Heart left ventricle (tissue), 13 donors: ENCODE measurements at regions not wholly inside any gene's neighbourhood (a gene's known extent, or its start where the extent isn't known, plus 50 kb on each side); places are given as distances from the start of the nearest gene placed in this dataset.

Source experiments
- POLR2A ChIP-seq, 2 donors: fragments of 450-650 bp; IDR thresholded peaks; one replicate each; pipeline ENCODE4 v1.6.1; 2017; ENCODE audit warnings: antibody characterized with exemption in 2 of 2, mild to moderate bottlenecking in 2 of 2, moderate library complexity in 2 of 2
- TF ChIP-seq, protein P1 (sequence below), 12 donors: fragments of 200-600 bp; sonication (generic) in 4 of 12; IDR thresholded peaks; one replicate each; pipeline versions ENCODE4 v1.5.0 to v1.8.0; 2018 to 2022; ENCODE audit warnings: antibody characterized with exemption in 12 of 12, mild to moderate bottlenecking in 5 of 12
- donor health status: ischemic (EF 13 %, LVEDD 7.1; RV severe dilation, severe dysfunction).
- donor health status: DM: no; HTN: yes; CAD: no.
- donor health status: DM: no; HTN: no; CAD: no.
- donor health status: ischemic (EF 25% LVEDD 6.9; RV normal size, moderate dysfunction).
- donor health status: ischemic (EF 25% LVEDD 5.7; RV mildly dilated, moderate dysfunction).
- donor health status: ischemic (EF 35%, LVEDD 5.7; RV mildly dilated, moderate dysfunction).
- donor health status: nonischemic (EF 11% LVEDD 7.7; RV severe dilation, severe dysfunction).
- donor health status: DM: yes; HTN: yes; CAD: no.
- donor health status: PGD.
- donor health status: ischemic (EF 29% LVEDD 5.4; RV normal size, mild dysfunction).
- donor health status: nonischemic (EF 23%, LVEDD 6.1; RV moderate dilation, normal function).

DNA sequence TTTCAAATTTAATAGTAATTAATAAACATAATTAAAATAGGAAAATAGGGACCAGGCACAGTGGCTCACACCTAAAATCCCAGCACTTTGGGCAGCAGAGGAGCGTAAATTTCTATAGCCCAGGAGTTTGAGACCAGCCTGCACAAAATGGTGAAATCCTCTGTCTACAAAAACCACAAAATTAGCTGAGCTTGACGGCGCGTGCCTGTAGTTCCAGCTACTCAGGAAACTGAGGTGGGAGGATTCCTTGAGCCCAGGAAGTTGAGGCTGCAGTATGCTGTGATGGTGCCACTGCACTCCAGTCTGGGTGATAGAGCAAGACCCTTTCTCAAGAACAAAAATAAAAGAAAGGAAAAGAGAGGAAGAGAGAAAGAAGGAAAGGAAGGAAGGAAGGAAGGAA, 1387.0 kb upstream of the ADGRB3 start:
- TF ChIP-seq, protein P1, sequence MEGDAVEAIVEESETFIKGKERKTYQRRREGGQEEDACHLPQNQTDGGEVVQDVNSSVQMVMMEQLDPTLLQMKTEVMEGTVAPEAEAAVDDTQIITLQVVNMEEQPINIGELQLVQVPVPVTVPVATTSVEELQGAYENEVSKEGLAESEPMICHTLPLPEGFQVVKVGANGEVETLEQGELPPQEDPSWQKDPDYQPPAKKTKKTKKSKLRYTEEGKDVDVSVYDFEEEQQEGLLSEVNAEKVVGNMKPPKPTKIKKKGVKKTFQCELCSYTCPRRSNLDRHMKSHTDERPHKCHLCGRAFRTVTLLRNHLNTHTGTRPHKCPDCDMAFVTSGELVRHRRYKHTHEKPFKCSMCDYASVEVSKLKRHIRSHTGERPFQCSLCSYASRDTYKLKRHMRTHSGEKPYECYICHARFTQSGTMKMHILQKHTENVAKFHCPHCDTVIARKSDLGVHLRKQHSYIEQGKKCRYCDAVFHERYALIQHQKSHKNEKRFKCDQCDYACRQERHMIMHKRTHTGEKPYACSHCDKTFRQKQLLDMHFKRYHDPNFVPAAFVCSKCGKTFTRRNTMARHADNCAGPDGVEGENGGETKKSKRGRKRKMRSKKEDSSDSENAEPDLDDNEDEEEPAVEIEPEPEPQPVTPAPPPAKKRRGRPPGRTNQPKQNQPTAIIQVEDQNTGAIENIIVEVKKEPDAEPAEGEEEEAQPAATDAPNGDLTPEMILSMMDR (IDR thresholded peaks at IDR 0.05) = no peak
- TF ChIP-seq POLR2A (IDR thresholded peaks at IDR 0.05) = no peak
